OCI-LY7 (cell line): ENCODE measurements at regions not wholly inside any gene's neighbourhood (a gene's known extent, or its start where the extent isn't known, plus 50 kb on each side); places are given as distances from the start of the nearest gene placed in this dataset.

Source experiments
- BruUV-seq: library from RNA; stranded (reverse); fragments of 400-500 nt; replicated peaks from 2 replicates; lab custom pipeline; 2021; lab: Mats Ljungman, UMichigan
- CTCF ChIA-PET: fragments of 300-600 bp; sonication (Branson Sonifier 250); formaldehyde crosslinking; loops from one replicate; lab custom pipeline; 2022; ENCODE audit warnings: antibody characterized with exemption; ENCODE audit not compliant: unreplicated experiment; lab: Charles Lee
- POLR2A ChIA-PET: fragments of 300-600 bp; sonication (Branson Sonifier 250); formaldehyde crosslinking; loops from one replicate; lab custom pipeline; 2022; ENCODE audit warnings: antibody characterized with exemption; lab: Charles Lee
- DNase-seq: peaks from one replicate; pipeline ENCODE4 v3.0.0-alpha.2; 2015; ENCODE audit warnings: low spot score
- H2AFZ ChIP-seq: fragments of 200-600 bp; sonication (generic), shearing (Covaris generic); 2 replicates; pipeline ENCODE4 v1.6.1; 2014; ENCODE audit warnings: mild to moderate bottlenecking, antibody characterized with exemption, low read length, moderate library complexity
- H3K27ac ChIP-seq: fragments of 200-600 bp; sonication (generic); 2 replicates; pipeline ENCODE4 v1.5.1; 2014; ENCODE audit warnings: mixed run types, low read depth, mild to moderate bottlenecking, moderate library complexity, low read length, inconsistent platforms; ENCODE audit not compliant: poor library complexity, severe bottlenecking
- H3K36me3 ChIP-seq: fragments of 200-600 bp; sonication (generic); 2 replicates; pipeline ENCODE4 v1.6.1; 2014; ENCODE audit warnings: mild to moderate bottlenecking, antibody characterized with exemption, low read length, moderate library complexity, mixed read lengths; ENCODE audit not compliant: insufficient read depth
- H3K4me1 ChIP-seq: fragments of 200-600 bp; sonication (generic); 2 replicates; pipeline ENCODE4 v1.5.1; 2014; ENCODE audit warnings: mild to moderate bottlenecking, low read length; ENCODE audit not compliant: insufficient read depth, poor library complexity, severe bottlenecking
- H3K4me2 ChIP-seq: fragments of 200-600 bp; sonication (generic); 2 replicates; pipeline ENCODE4 v1.6.1; 2014; ENCODE audit warnings: mild to moderate bottlenecking, low read length
- H3K4me3 ChIP-seq: fragments of 200-600 bp; sonication (generic); 2 replicates; pipeline ENCODE4 v1.5.1; 2014; ENCODE audit warnings: mild to moderate bottlenecking, low read depth, low read length; ENCODE audit not compliant: poor library complexity, severe bottlenecking
- H3K79me2 ChIP-seq: fragments of 200-600 bp; sonication (generic); 2 replicates; pipeline ENCODE4 v1.6.1; 2016; ENCODE audit warnings: low read depth, mild to moderate bottlenecking, low read length, moderate library complexity, mixed read lengths; ENCODE audit not compliant: insufficient read depth
- H3K9me2 ChIP-seq: fragments of 200-600 bp; sonication (generic); 2 replicates; pipeline ENCODE4 v1.6.1; 2016; ENCODE audit warnings: mild to moderate bottlenecking, low read length, mixed read lengths; ENCODE audit not compliant: insufficient read depth
- H3K9me3 ChIP-seq: fragments of 200-600 bp; sonication (generic); 2 replicates; pipeline ENCODE4 v1.6.1; 2014; ENCODE audit warnings: mild to moderate bottlenecking, mixed run types, low read length, mixed read lengths
- H4K20me1 ChIP-seq: fragments of 200-600 bp; sonication (generic); 2 replicates; pipeline ENCODE4 v1.6.1; 2014; ENCODE audit warnings: mild to moderate bottlenecking, antibody characterized with exemption, low read length, moderate library complexity, mixed read lengths; ENCODE audit not compliant: insufficient read depth
- CTCF ChIP-seq: fragments of 200-600 bp; sonication (generic); conservative IDR thresholded peaks from 2 replicates; pipeline ENCODE4 v1.5.1; 2014; ENCODE audit warnings: mild to moderate bottlenecking, antibody characterized with exemption, low read length, moderate library complexity, mixed read lengths
- EZH2phosphoT487 ChIP-seq: fragments of 200-600 bp; sonication (generic); IDR thresholded peaks from 2 replicates; pipeline ENCODE4 v1.6.1; 2018; ENCODE audit warnings: low read depth, borderline replicate concordance, mild to moderate bottlenecking, mixed run types, antibody characterized with exemption, low read length, moderate library complexity, mixed read lengths
- intact Hi-C: fragments of 100-400 bp; cut with micrococcal nuclease; formaldehyde crosslinking; loops from one replicate; pipeline ENCODE4 v1.10.0; 2022; ENCODE audit not compliant: unreplicated experiment

DNA sequence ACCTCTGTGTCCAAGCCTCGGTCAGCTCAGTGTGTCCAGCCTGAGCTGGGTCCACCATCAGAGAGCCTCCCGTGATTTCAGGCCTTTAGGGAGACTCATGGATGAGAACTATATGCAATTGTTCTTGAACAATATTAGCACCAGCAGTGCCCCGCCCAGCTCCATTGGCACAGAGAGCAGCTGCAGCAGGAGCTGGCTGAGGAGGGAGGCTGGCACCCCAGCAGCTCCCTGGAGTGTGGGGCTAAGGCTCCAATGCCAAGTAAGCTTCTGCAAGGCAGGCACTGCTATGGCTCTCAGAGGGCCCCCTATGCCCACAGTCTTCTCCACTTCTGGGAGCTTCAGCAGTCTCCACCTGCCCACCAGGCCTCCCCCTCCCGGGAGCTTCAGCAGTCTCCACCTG lies 593.3 kb downstream of the MATN1 start:
- H3K9me2 ChIP-seq: no peaks in the 10 kb centered on the region
- intact Hi-C loops: no loop called here
- no TSS peak for BruUV-seq
- no peak overlapping the region for H3K27ac ChIP-seq
- no peaks in the 10 kb centered on the region for H3K79me2 ChIP-seq
- H3K4me3 ChIP-seq: no peak overlapping the region
- CTCF ChIA-PET: no interaction called here
- H3K9me3 ChIP-seq: no peaks in the 10 kb centered on the region
- POLR2A ChIA-PET: no interaction called here
- H3K4me2 ChIP-seq: no peak overlapping the region
- TF ChIP-seq CTCF: no peak
- no peak for TF ChIP-seq EZH2phosphoT487
- H3K36me3 ChIP-seq: no peaks in the 10 kb centered on the region
- H3K4me1 ChIP-seq: no peaks in the 10 kb centered on the region
- no peak for DNase-seq
- no peak overlapping the region for H2AFZ ChIP-seq
- H4K20me1 ChIP-seq: no peaks in the 10 kb centered on the region

DNA sequence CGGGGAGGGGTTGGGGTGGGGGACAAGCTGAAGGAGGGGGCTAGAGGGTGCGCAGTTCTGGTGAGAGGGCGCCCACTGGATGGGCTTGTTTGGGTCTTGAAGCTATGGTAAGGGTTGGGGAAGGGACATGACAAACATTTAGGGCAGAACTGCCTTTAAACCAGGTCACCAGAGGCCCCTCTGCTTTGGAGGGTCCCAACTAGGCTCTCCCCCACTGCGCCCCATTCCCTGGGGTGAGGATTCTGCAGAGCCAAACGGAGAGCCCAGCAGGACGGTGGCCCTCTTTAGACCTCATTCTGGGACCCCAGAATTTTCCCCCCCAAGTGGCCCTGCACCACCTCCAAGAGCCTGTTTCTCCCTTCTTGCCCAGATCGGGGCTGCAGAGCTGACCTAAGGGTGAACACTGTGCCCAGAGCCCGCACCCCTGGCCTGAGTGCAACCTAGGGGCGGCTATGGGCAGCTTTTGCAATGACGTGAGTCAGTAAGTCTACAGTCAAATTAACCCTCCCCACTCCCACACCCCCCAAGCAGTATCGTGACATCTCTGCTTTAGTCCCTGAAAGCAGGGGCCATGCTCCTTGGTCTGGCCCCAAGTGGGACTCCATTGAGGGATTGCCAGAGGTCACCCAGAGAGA lies 593.8 kb downstream of the MATN1 start:
- no peak overlapping the region for H3K4me2 ChIP-seq
- no peak for DNase-seq
- no peaks in the 10 kb centered on the region for H3K9me3 ChIP-seq
- no TSS peak for BruUV-seq
- no peak overlapping the region for H3K27ac ChIP-seq
- POLR2A ChIA-PET: no interaction called here
- TF ChIP-seq CTCF: no peak
- TF ChIP-seq EZH2phosphoT487: no peak
- no peaks in the 10 kb centered on the region for H4K20me1 ChIP-seq
- intact Hi-C loops: no loop called here
- no peaks in the 10 kb centered on the region for H3K79me2 ChIP-seq
- no peak overlapping the region for H3K4me3 ChIP-seq
- CTCF ChIA-PET: no interaction called here
- H3K9me2 ChIP-seq: no peaks in the 10 kb centered on the region
- H3K4me1 ChIP-seq: no peaks in the 10 kb centered on the region
- no peak overlapping the region for H2AFZ ChIP-seq
- H3K36me3 ChIP-seq: no peaks in the 10 kb centered on the region

DNA sequence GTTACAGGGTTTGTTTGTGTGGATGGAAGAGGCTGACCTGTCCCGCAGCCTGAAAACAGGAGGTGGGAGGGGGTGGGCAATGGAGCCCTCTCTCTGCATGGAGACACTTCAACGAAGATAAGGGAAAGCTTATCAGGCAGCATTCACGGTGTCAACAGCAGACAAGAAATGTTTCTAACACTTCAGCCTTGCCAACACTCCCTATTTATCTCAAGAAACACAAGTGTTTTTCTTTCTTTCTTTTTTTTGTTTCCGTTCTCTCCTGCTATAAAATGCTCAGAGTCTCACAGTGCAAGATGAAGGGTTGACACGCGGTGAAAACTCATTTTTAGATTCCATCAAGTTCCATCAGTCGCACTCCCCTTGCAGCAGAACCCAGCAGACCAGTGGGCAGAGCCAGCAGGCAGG lies 594.4 kb downstream of the MATN1 start:
- Histone ChIP-seq H3K4me2 (no peak overlapping the region), H4K20me1 (no peaks in the 10 kb centered on the region), H3K9me2 (no peaks in the 10 kb centered on the region), H3K4me3 (no peak overlapping the region), H3K9me3 (no peaks in the 10 kb centered on the region), H3K79me2 (no peaks in the 10 kb centered on the region), H3K36me3 (no peaks in the 10 kb centered on the region), H3K4me1 (no peaks in the 10 kb centered on the region), H2AFZ (no peak overlapping the region), H3K27ac (no peak overlapping the region)
- POLR2A ChIA-PET: no interaction called here
- intact Hi-C loops: no loop called here
- CTCF ChIA-PET: no interaction called here
- no peak for TF ChIP-seq EZH2phosphoT487
- TF ChIP-seq CTCF: no peak
- no TSS peak for BruUV-seq
- DNase-seq: no peak
